HepG2 (cell line): ENCODE measurements at regions not wholly inside any gene's neighbourhood (a gene's known extent, or its start where the extent isn't known, plus 50 kb on each side); places are given as distances from the start of the nearest gene placed in this dataset.

Experiments used
- BORCS8-MEF2B ChIP-seq: sonication (generic); formaldehyde crosslinking; IDR thresholded peaks from 2 replicates; pipeline ENCODE4 v1.8.0; 2022; ENCODE audit warnings: mild to moderate bottlenecking, missing genetic modification reagents
- CREBL2 ChIP-seq: sonication (generic); formaldehyde crosslinking; IDR thresholded peaks from 2 replicates; pipeline ENCODE4 v1.8.1; 2023; ENCODE audit warnings: missing genetic modification reagents, mild to moderate bottlenecking, borderline replicate concordance
- EZH2 ChIP-seq: conservative IDR thresholded peaks from 2 replicates; pipeline ENCODE4 v1.6.1; 2012; ENCODE audit warnings: mild to moderate bottlenecking, low read depth, low read length, moderate library complexity
- HOXA9 ChIP-seq: sonication (generic); formaldehyde crosslinking; IDR thresholded peaks from 2 replicates; pipeline ENCODE4 v1.8.1; 2022; ENCODE audit warnings: missing genetic modification reagents, mild to moderate bottlenecking, moderate library complexity, borderline replicate concordance
- MAFG ChIP-seq: sonication (generic); formaldehyde crosslinking; IDR thresholded peaks from 2 replicates; pipeline ENCODE4 v1.5.1; 2020; ENCODE audit warnings: mild to moderate bottlenecking, missing genetic modification reagents
- MEIS1 ChIP-seq: sonication (generic); formaldehyde crosslinking; IDR thresholded peaks from 2 replicates; pipeline ENCODE4 v1.9.0; 2021; ENCODE audit warnings: mild to moderate bottlenecking, missing genetic modification reagents, moderate library complexity, borderline replicate concordance
- MIER3 ChIP-seq: IDR thresholded peaks from 2 replicates; pipeline ENCODE4 v1.6.1; 2016; ENCODE audit warnings: missing compliant biosample characterization, borderline replicate concordance
- MTA1 ChIP-seq: sonication (generic); formaldehyde crosslinking; IDR thresholded peaks from 2 replicates; pipeline ENCODE4 v1.4.0; 2020; ENCODE audit warnings: missing genetic modification reagents, mild to moderate bottlenecking, borderline replicate concordance
- PBX3 ChIP-seq: sonication (generic); formaldehyde crosslinking; IDR thresholded peaks from 2 replicates; pipeline ENCODE4 v1.8.1; 2023; ENCODE audit warnings: missing genetic modification reagents, inconsistent platforms, borderline replicate concordance
- RARA ChIP-seq: IDR thresholded peaks from 2 replicates; pipeline ENCODE4 v1.6.1; 2016; ENCODE audit warnings: missing genetic modification reagents, missing compliant biosample characterization
- SMARCC2 ChIP-seq: fragments of 450-650 bp; IDR thresholded peaks from 2 replicates; pipeline ENCODE4 v1.6.1; 2017; ENCODE audit warnings: antibody characterized with exemption, mild to moderate bottlenecking
- SNRNP70 ChIP-seq: fragments of 200-400 bp; formaldehyde crosslinking; IDR thresholded peaks from 2 replicates; pipeline ENCODE4 v1.6.1; 2017; ENCODE audit warnings: mild to moderate bottlenecking, low read depth, low read length, moderate library complexity
- SOX13 ChIP-seq, 3 experiments: fragments of 450-650 bp in 1 of 3; sonication (generic) in 1 of 3; formaldehyde crosslinking in 1 of 3; IDR thresholded peaks in 2 of 3; conservative IDR thresholded peaks in 1 of 3; 2 replicates each; pipeline versions ENCODE4 v1.5.0 to v1.6.1; 2016 to 2020; ENCODE audit warnings: antibody characterized with exemption in 1 of 3, mild to moderate bottlenecking in 1 of 3, missing compliant biosample characterization in 1 of 3, missing genetic modification reagents in 1 of 3, moderate library complexity in 1 of 3
- TCF7 ChIP-seq: sonication (generic); IDR thresholded peaks from 2 replicates; pipeline ENCODE4 v1.6.1; 2016; ENCODE audit warnings: antibody characterized with exemption, low read depth
- ZBTB3 ChIP-seq: sonication (generic); formaldehyde crosslinking; IDR thresholded peaks from 2 replicates; pipeline ENCODE4 v1.4.0; 2020; ENCODE audit warnings: low read depth, mild to moderate bottlenecking, moderate library complexity, missing genetic modification reagents, borderline replicate concordance
- ZBTB8A ChIP-seq: sonication (generic); formaldehyde crosslinking; IDR thresholded peaks from 2 replicates; pipeline ENCODE4 v1.4.0; 2020; ENCODE audit warnings: mild to moderate bottlenecking, low read depth, missing genetic modification reagents, borderline replicate concordance
- ZC3H4 ChIP-seq: sonication (generic); formaldehyde crosslinking; IDR thresholded peaks from 2 replicates; pipeline ENCODE4 v1.4.0; 2020; ENCODE audit warnings: missing genetic modification reagents, borderline replicate concordance
- ZNF234 ChIP-seq: sonication (generic); formaldehyde crosslinking; conservative IDR thresholded peaks from 2 replicates; pipeline ENCODE4 v1.5.1; 2020; ENCODE audit warnings: mild to moderate bottlenecking, missing genetic modification reagents
- ZNF354B ChIP-seq: sonication (generic); formaldehyde crosslinking; IDR thresholded peaks from 2 replicates; pipeline ENCODE4 v1.8.0; 2022; ENCODE audit warnings: mild to moderate bottlenecking, missing genetic modification reagents
- ZNF557 ChIP-seq: sonication (generic); formaldehyde crosslinking; IDR thresholded peaks from 2 replicates; pipeline ENCODE4 v1.4.0; 2020; ENCODE audit warnings: missing genetic modification reagents
- ZNF569 ChIP-seq: sonication (generic); formaldehyde crosslinking; IDR thresholded peaks from 2 replicates; pipeline ENCODE4 v1.5.0; 2020; ENCODE audit warnings: mild to moderate bottlenecking, missing genetic modification reagents, moderate library complexity, borderline replicate concordance
- TF ChIP-seq, protein P1 (sequence below): sonication (generic); formaldehyde crosslinking; conservative IDR thresholded peaks from 2 replicates; pipeline ENCODE4 v1.8.0; 2022; ENCODE audit warnings: low read depth, missing genetic modification reagents
- TF ChIP-seq, protein P2 (sequence below): sonication (generic); formaldehyde crosslinking; IDR thresholded peaks from 2 replicates; pipeline ENCODE4 v1.5.0; 2020; ENCODE audit warnings: missing genetic modification reagents
- TF ChIP-seq, protein P3 (sequence below): sonication (generic); formaldehyde crosslinking; IDR thresholded peaks from 2 replicates; pipeline ENCODE4 v1.8.1; 2023; ENCODE audit warnings: mild to moderate bottlenecking, moderate library complexity, missing genetic modification reagents

DNA sequence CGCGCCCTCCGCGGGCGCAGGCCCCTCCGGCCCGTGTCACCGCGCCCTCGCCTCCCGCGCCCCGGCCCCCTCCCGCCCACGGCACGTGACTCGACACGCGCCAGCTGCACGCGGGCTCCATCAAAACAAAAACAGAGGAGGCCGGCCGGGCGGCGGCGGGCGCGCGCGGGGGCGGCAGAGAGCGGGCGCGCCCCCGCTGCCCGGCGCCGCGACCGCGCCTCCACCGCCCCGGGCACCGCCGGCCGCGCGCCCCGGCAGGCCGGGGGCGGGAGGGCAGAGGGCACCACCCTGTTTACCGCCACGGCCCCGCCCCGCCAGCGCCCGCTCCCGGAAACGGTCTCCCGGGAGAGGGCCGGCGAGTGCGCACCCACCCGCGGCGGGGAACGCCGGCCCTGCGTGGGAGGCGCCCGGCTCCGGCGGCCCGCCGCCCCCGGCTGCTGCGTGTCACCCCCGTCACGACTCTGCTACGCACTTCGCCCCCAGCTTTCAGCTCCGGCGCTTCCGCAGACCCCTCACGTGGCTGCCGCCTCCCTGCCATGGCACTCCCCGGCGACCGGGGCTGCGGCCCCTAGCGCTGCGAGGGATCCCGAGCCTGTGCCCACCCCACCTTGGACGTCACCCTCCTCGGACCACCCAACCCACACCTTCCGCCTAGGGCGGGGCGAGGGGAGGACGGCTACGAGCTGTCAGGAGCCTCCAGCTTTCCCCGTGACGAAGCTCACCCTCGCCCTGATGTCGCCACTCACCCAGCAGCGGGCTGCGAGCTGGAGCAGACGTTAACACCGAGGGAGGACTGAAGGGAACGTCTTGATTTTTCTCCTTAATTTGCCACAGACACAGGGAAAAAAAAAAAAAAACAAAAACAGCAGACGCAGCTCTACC is 221.6 kb upstream of the MKLN1 start (continued):
- TF ChIP-seq MTA1 (CRISPR knock-in tag) (peak; percentile 60; the same call in 1 of the 2 replicates), BORCS8-MEF2B (CRISPR knock-in tag) (peak; percentile 79), HOXA9 (CRISPR knock-in tag) (no peak), ZBTB3 (CRISPR knock-in tag) (no peak), MAFG (CRISPR knock-in tag) (no peak), ZBTB8A (CRISPR knock-in tag) (no peak), RARA (CRISPR knock-in tag) (peak; percentile 14), ZNF234 (no peak; the same call in 1 of the 2 replicates), SMARCC2 (no peak), CREBL2 (CRISPR knock-in tag) (no peak), PBX3 (CRISPR knock-in tag) (no peak), ZNF569 (CRISPR knock-in tag) (0 out of 2 replicates have a peak, but pooled peaks have one; percentile 49), MEIS1 (peak; percentile 52; the same call in 1 of the 2 replicates), MIER3 (no peak), EZH2 (no peak), SOX13 (IDR thresholded peaks at IDR 0.05) (no peak), SOX13 (CRISPR knock-in tag; conservative IDR thresholded peaks at IDR 0.05 in 1 of 2, IDR thresholded peaks at IDR 0.05 in 1 of 2) (peak in 1 of 2 experiments; percentile 31; a peak in 2 of 4 replicates), ZNF557 (CRISPR knock-in tag) (no peak), ZC3H4 (no peak), TCF7 (no peak), ZNF354B (CRISPR knock-in tag) (no peak), SNRNP70 (no peak)
- TF ChIP-seq, protein P1, sequence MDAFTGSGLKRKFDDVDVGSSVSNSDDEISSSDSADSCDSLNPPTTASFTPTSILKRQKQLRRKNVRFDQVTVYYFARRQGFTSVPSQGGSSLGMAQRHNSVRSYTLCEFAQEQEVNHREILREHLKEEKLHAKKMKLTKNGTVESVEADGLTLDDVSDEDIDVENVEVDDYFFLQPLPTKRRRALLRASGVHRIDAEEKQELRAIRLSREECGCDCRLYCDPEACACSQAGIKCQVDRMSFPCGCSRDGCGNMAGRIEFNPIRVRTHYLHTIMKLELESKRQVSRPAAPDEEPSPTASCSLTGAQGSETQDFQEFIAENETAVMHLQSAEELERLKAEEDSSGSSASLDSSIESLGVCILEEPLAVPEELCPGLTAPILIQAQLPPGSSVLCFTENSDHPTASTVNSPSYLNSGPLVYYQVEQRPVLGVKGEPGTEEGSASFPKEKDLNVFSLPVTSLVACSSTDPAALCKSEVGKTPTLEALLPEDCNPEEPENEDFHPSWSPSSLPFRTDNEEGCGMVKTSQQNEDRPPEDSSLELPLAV (CRISPR knock-in tag), result no peak
- TF ChIP-seq, protein P2, sequence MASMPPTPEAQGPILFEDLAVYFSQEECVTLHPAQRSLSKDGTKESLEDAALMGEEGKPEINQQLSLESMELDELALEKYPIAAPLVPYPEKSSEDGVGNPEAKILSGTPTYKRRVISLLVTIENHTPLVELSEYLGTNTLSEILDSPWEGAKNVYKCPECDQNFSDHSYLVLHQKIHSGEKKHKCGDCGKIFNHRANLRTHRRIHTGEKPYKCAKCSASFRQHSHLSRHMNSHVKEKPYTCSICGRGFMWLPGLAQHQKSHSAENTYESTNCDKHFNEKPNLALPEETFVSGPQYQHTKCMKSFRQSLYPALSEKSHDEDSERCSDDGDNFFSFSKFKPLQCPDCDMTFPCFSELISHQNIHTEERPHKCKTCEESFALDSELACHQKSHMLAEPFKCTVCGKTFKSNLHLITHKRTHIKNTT (CRISPR knock-in tag), result no peak
- TF ChIP-seq, protein P3, sequence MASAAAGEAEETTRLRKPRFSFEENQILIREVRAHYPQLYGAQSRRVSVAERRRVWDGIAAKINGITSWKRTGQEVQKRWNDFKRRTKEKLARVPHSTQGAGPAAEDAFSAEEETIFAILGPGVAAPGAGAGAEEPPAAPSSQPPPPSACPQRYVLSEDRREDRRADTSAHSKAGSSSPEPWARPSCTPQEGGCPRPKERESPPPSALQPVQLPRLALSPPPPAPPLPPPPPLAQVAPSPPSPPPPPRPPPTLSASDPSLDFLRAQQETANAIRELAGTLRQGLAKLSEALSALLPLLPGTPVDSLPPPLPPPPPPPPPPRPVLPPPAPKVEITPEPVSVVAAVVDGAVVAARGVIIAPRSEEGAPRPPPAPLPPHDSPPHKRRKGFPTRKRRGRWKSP (CRISPR knock-in tag), result peak; percentile 69; the same call in 1 of the 2 replicates
